T-cell (primary cell): ENCODE measurements at regions not wholly inside any gene's neighbourhood (a gene's known extent, or its start where the extent isn't known, plus 50 kb on each side); places are given as distances from the start of the nearest gene placed in this dataset.

Experiments
- ATAC-seq, 4 experiments: fragments of 200-7000 bp in 3 of 4; fragments of 150-1000 bp in 1 of 4; cut with Tn5 transposase; replicated peaks in 1 of 4; 1 replicate in 3 of 4; 2 replicates in 1 of 4; pipeline ENCODE4 v1.10.0; 2021; ENCODE audit warnings: moderate library complexity in 3 of 4, mild to moderate bottlenecking in 2 of 4, moderate number of reproducible peaks in 1 of 4
- CTCF ChIA-PET, 2 donors: fragments of 300-600 bp; sonication (Branson Sonifier 250); formaldehyde crosslinking; loops; one replicate each; lab custom pipeline; 2022; ENCODE audit warnings: antibody characterized with exemption in 2 of 2; lab: Charles Lee
- POLR2A ChIA-PET, 2 donors: fragments of 300-600 bp; sonication (Branson Sonifier 250); formaldehyde crosslinking; loops; one replicate each; lab custom pipeline; 2022; ENCODE audit warnings: antibody characterized with exemption in 2 of 2; lab: Charles Lee
- DNase-seq, 35 experiments: peaks; one replicate each; pipeline versions ENCODE4 v3.0.0 to v3.0.0-alpha.2; 2013 to 2023
- H3K27ac ChIP-seq: one replicate; pipeline ENCODE4 v1.5.1; 2013; ENCODE audit warnings: low read length
- H3K27me3 ChIP-seq, 2 experiments: replicated peaks in 1 of 2; 1 replicate in 1 of 2; 2 replicates in 1 of 2; pipeline versions ENCODE4 v1.6.1 to v1.7.0; 2013; ENCODE audit warnings: low read length in 1 of 2, mixed read lengths in 1 of 2; ENCODE audit not compliant: control insufficient read depth in 2 of 2, insufficient read depth in 2 of 2; ENCODE audit errors: extremely low read depth in 1 of 2
- H3K36me3 ChIP-seq, 2 donors: 1 replicate in 1 of 2; 2 replicates in 1 of 2; pipeline versions ENCODE4 v1.6.1 to v1.7.0; 2013; ENCODE audit warnings: low read length in 1 of 2; ENCODE audit not compliant: control insufficient read depth in 2 of 2, insufficient read depth in 1 of 2; ENCODE audit errors: extremely low read depth in 1 of 2
- H3K4me1 ChIP-seq, 2 experiments: 1 replicate in 1 of 2; 2 replicates in 1 of 2; pipeline versions ENCODE4 v1.6.1 to v1.7.0; 2013; ENCODE audit warnings: low read length in 2 of 2, mixed read lengths in 1 of 2; ENCODE audit not compliant: insufficient read depth in 2 of 2, control insufficient read depth in 1 of 2; ENCODE audit errors: extremely low read depth in 1 of 2
- H3K4me3 ChIP-seq, 2 donors: 1 replicate in 1 of 2; 2 replicates in 1 of 2; pipeline versions ENCODE4 v1.5.1 to v1.7.0; 2013; ENCODE audit warnings: mild to moderate bottlenecking in 2 of 2, low read length in 1 of 2, moderate library complexity in 1 of 2; ENCODE audit not compliant: control insufficient read depth in 1 of 2; ENCODE audit errors: extremely low read depth in 1 of 2
- H3K9me3 ChIP-seq: 2 replicates; pipeline ENCODE4 v1.7.0; 2013
- H3K27ac Mint-ChIP-seq, 2 donors: one replicate each; pipeline ENCODE4 v1.8.0; 2020 to 2021; ENCODE audit warnings: mild to moderate bottlenecking in 2 of 2, mixed read lengths in 2 of 2
- H3K27me3 Mint-ChIP-seq, 2 donors: one replicate each; pipeline ENCODE4 v1.8.0; 2021 to 2022; ENCODE audit warnings: mixed read lengths in 2 of 2
- H3K36me3 Mint-ChIP-seq: one replicate; pipeline ENCODE4 v1.8.0; 2021; ENCODE audit warnings: mixed read lengths
- H3K4me1 Mint-ChIP-seq, 3 donors: one replicate each; pipeline ENCODE4 v1.8.0; 2020 to 2022; ENCODE audit warnings: mixed read lengths in 3 of 3, mild to moderate bottlenecking in 1 of 3
- H3K4me3 Mint-ChIP-seq, 3 donors: one replicate each; pipeline ENCODE4 v1.8.0; 2020 to 2022; ENCODE audit warnings: mild to moderate bottlenecking in 3 of 3, mixed read lengths in 3 of 3, moderate library complexity in 3 of 3
- H3K9me3 Mint-ChIP-seq, 3 donors: one replicate each; pipeline ENCODE4 v1.8.0; 2020 to 2022; ENCODE audit warnings: mixed read lengths in 3 of 3
- WGBS: methylation state at CpG from one replicate; pipeline ENCODE4 v1.1.5; 2013; ENCODE audit warnings: missing lambda C conversion rate; ENCODE audit not compliant: insufficient coverage; 5-methylcytosine and 5-hydroxymethylcytosine counted together

DNA sequence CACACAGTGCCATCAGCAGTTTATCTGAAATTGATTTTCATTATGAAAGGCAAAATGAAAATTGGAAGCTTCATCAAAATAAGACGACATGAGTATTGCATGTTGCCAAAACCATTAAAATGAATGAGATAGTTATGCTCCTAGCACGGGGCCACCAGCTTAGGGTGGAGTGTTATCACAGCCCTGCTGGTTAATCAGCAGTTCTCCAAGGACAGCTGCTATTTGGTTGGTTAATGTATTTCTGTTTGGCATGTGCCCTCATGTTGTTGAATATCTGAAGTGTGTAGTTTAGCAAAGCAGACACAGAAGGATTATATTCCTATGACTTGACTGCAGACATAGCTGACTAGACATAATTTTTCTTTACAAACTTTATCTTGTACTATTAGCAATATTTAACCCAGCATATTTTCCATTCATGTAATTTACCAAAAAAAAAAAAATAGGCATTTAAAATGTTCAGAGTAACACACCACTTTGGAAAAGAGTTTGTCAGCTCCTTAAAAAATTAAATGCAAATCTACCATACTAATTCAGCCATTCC is 98.6 kb upstream of the PIK3R1 start:
- no peaks in the 10 kb centered on the region for H3K9me3 Mint-ChIP-seq
- H3K27ac Mint-ChIP-seq, result no peak overlapping the region
- no peak overlapping the region for H3K4me3 Mint-ChIP-seq
- Histone ChIP-seq H3K9me3 (no peaks in the 10 kb centered on the region), H3K27ac (no peak overlapping the region), H3K4me1 (peaks cover 1 to 3% of the 10 kb centered on the region in 2 experiments), H3K36me3 (no peaks in the 10 kb centered on the region), H3K4me3 (no peak overlapping the region), H3K27me3 (peaks cover 0 to 2% of the 10 kb centered on the region in 2 experiments)
- ATAC-seq (no peak), DNase-seq (no peak)
- POLR2A ChIA-PET, result no interaction called here
- H3K36me3 Mint-ChIP-seq, result no peaks in the 10 kb centered on the region
- CTCF ChIA-PET, result interaction anchor here in 1 of 2 donors (0.7 kb wide), 1 partner anchor 330 kb away, joined by 3 read pairs; no protein-coding TSS in a partner anchor
- WGBS, result 76% methylated on average over 2 of the region's 2 CpGs
- H3K4me1 Mint-ChIP-seq, result peaks cover 6 to 14% (median 10%) of the 10 kb centered on the region in 3 donors
- H3K27me3 Mint-ChIP-seq, result peaks cover 0 to 3% of the 10 kb centered on the region in 2 donors

GRCh38 chr5:68116408-68116807 is 99.1 kb upstream of the PIK3R1 start:
- ATAC-seq (no peak), DNase-seq (no peak)
- H3K4me1 ChIP-seq, result peaks cover 0 to 2% of the 10 kb centered on the region in 2 experiments
- no peaks in the 10 kb centered on the region for H3K36me3 ChIP-seq
- Mint-ChIP-seq H3K27me3 (peaks cover 0 to 4% of the 10 kb centered on the region in 2 donors), H3K27ac (no peak overlapping the region), H3K9me3 (no peaks in the 10 kb centered on the region), H3K36me3 (no peaks in the 10 kb centered on the region), H3K4me3 (no peak overlapping the region), H3K4me1 (peaks cover 6 to 10% (median 10%) of the 10 kb centered on the region in 3 donors)
- 49% methylated on average over 2 of the region's 2 CpGs for WGBS
- H3K4me3 ChIP-seq, result no peak overlapping the region
- H3K27me3 ChIP-seq, result no peaks in the 10 kb centered on the region
- no peaks in the 10 kb centered on the region for H3K9me3 ChIP-seq
- ChIA-PET POLR2A (no interaction called here), CTCF (interaction anchor here in 1 of 2 donors (0.6 kb wide), 1 partner anchor 12 kb away, joined by 4 read pairs; no protein-coding TSS in a partner anchor)
- H3K27ac ChIP-seq, result no peak overlapping the region

- 87% methylated on average over 2 of the region's 2 CpGs for WGBS
- Histone ChIP-seq H3K4me3 (no peak overlapping the region), H3K27ac (no peak overlapping the region), H3K9me3 (no peaks in the 10 kb centered on the region), H3K36me3 (no peaks in the 10 kb centered on the region), H3K4me1 (peaks cover 0 to 2% of the 10 kb centered on the region in 2 experiments), H3K27me3 (no peaks in the 10 kb centered on the region)
- POLR2A ChIA-PET, result no interaction called here
- no peaks in the 10 kb centered on the region for H3K36me3 Mint-ChIP-seq
- DNase-seq, result no peak
- peaks cover 6 to 10% (median 10%) of the 10 kb centered on the region in 3 donors for H3K4me1 Mint-ChIP-seq
- no peak for ATAC-seq
- no peak overlapping the region for H3K27ac Mint-ChIP-seq
- H3K9me3 Mint-ChIP-seq, result no peaks in the 10 kb centered on the region
- CTCF ChIA-PET, result interaction anchor here in 1 of 2 donors (0.6 kb wide), 1 partner anchor 12 kb away, joined by 4 read pairs; no protein-coding TSS in a partner anchor
- peaks cover 0 to 4% of the 10 kb centered on the region in 2 donors for H3K27me3 Mint-ChIP-seq
- H3K4me3 Mint-ChIP-seq, result no peak overlapping the region
Observed at GRCh38 chr5:68115584-68115983, 100.0 kb upstream of the PIK3R1 start.

- ChIA-PET CTCF (no interaction called here), POLR2A (no interaction called here)
- Histone ChIP-seq H3K9me3 (no peaks in the 10 kb centered on the region), H3K4me1 (no peaks in the 10 kb centered on the region), H3K27ac (no peak overlapping the region), H3K27me3 (no peaks in the 10 kb centered on the region), H3K4me3 (no peak overlapping the region), H3K36me3 (no peaks in the 10 kb centered on the region)
- H3K9me3 Mint-ChIP-seq, result no peaks in the 10 kb centered on the region
- WGBS, result 73% methylated on average over 1 of the region's 2 CpGs
- no peak for ATAC-seq
- no peak for DNase-seq
- no peak overlapping the region for H3K4me3 Mint-ChIP-seq
- H3K4me1 Mint-ChIP-seq, result peaks cover under 1 to 3% (median 3%) of the 10 kb centered on the region in 3 donors
- H3K27ac Mint-ChIP-seq, result no peak overlapping the region
- no peaks in the 10 kb centered on the region for H3K36me3 Mint-ChIP-seq
- H3K27me3 Mint-ChIP-seq, result peaks cover 0 to 4% of the 10 kb centered on the region in 2 donors
Observed at GRCh38 chr5:68114378-68115040, 101.0 kb upstream of the PIK3R1 start.

DNA sequence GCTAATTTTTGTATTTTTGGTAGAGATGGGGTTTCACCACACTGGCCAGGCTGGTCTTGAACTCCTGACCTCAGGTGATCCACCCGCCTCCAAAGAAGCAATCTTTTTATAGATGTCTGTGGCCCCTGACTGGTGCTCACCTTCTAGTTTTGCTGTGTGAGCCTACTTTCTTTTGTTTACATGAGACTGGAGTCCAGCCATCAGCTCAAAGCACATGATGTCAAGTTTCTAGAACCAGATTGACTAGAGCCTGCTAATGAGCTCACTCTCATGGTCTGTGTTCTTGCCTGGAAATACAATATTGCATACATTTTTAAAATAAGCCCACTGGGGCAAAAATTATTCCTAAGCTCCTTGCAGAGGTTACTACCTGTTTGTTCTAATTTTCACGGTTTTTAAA is 102.9 kb upstream of the PIK3R1 start:
- Mint-ChIP-seq H3K27me3 (peaks cover 0 to 4% of the 10 kb centered on the region in 2 donors), H3K9me3 (no peaks in the 10 kb centered on the region), H3K4me1 (no peaks in the 10 kb centered on the region), H3K36me3 (no peaks in the 10 kb centered on the region), H3K27ac (no peak overlapping the region), H3K4me3 (no peak overlapping the region)
- Histone ChIP-seq H3K27me3 (no peaks in the 10 kb centered on the region), H3K36me3 (no peaks in the 10 kb centered on the region), H3K4me1 (no peaks in the 10 kb centered on the region), H3K4me3 (no peak overlapping the region), H3K27ac (no peak overlapping the region), H3K9me3 (no peaks in the 10 kb centered on the region)
- CTCF ChIA-PET, result interaction anchor here in 1 of 2 donors (0.6 kb wide), 1 partner anchor 424 kb away, joined by 3 read pairs; no protein-coding TSS in a partner anchor
- POLR2A ChIA-PET, result interaction anchor here in 1 of 2 donors (0.5 kb wide), 1 partner anchor 103 kb away, joined by 9 read pairs; the partner anchor contains the start of gene PIK3R1
- DNase-seq (no peak), ATAC-seq (no peak)
- no CpG with 5 or more reads among the region's 2 CpGs for WGBS

GRCh38 chr5:68110894-68111293 is 104.7 kb upstream of the PIK3R1 start:
- Mint-ChIP-seq H3K27me3 (peaks cover 0 to 4% of the 10 kb centered on the region in 2 donors), H3K27ac (no peak overlapping the region), H3K9me3 (peaks cover 0 to 7% (median 0%) of the 10 kb centered on the region in 3 donors), H3K4me1 (no peaks in the 10 kb centered on the region), H3K36me3 (no peaks in the 10 kb centered on the region), H3K4me3 (no peak overlapping the region)
- no peaks in the 10 kb centered on the region for H3K27me3 ChIP-seq
- WGBS, result no CpG with 5 or more reads among the region's 1 CpG
- ATAC-seq, result no peak
- H3K4me1 ChIP-seq, result no peaks in the 10 kb centered on the region
- no peak overlapping the region for H3K27ac ChIP-seq
- ChIA-PET POLR2A (no interaction called here), CTCF (no interaction called here)
- H3K4me3 ChIP-seq, result no peak overlapping the region
- H3K36me3 ChIP-seq, result no peaks in the 10 kb centered on the region
- H3K9me3 ChIP-seq, result no peaks in the 10 kb centered on the region
- no peak for DNase-seq
